ENCODE measurements at regions not wholly inside any gene's neighbourhood (a gene's known extent, or its start where the extent isn't known, plus 50 kb on each side); places are given as distances from the start of the nearest gene placed in this dataset.

DNA sequence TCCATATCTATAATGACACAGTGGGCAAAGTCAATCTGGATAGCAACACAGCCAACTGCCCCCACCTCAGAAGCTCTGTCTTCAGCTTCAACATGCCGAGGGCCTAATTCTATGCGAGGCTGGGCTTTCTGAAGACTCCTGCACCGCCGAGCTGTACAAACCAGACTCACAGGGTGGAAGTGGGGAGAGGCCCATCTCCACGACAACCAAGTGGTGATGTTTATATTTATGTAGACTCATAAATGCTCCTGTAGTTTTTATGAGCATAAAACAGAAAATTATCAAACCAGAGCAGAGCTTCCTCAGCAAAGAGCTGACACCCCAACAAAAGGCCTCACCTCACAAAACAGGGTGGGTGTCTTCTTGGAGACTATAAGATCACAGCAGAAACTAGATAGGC is 77.0 kb upstream of the LGALSL start:
- Histone ChIP-seq H3K9ac (ENCODE audit: low read length) (no peak overlapping the region), H3K4me2 (ENCODE audit: low read length) (no peak overlapping the region), H3F3A (ENCODE audit: insufficient read depth, low read length, poor library complexity, severe bottlenecking) (no peaks in the 10 kb centered on the region), H3K79me2 (replicated peaks; ENCODE audit: insufficient read depth, low read length) (no peaks in the 10 kb centered on the region), H3K9me3 (ENCODE audit: low read length) (no peaks in the 10 kb centered on the region), H3K36me3 (ENCODE audit: insufficient read depth, low read length) (no peaks in the 10 kb centered on the region), H3K4me3 (ENCODE audit: low read length) (no peak overlapping the region), H4K20me1 (ENCODE audit: insufficient read depth) (no peaks in the 10 kb centered on the region), H3K9me2 (ENCODE audit: insufficient read depth, low read length) (no peaks in the 10 kb centered on the region), H3K27me3 (ENCODE audit: insufficient read depth, low read depth, low read length) (no peaks in the 10 kb centered on the region), H2AFZ (ENCODE audit: low read depth, low read length) (no peak overlapping the region), H3K27ac (ENCODE audit: low read length) (no peak overlapping the region)
- TF ChIP-seq POLR2AphosphoS5 (IDR thresholded peaks at IDR 0.05): no peak

DNA sequence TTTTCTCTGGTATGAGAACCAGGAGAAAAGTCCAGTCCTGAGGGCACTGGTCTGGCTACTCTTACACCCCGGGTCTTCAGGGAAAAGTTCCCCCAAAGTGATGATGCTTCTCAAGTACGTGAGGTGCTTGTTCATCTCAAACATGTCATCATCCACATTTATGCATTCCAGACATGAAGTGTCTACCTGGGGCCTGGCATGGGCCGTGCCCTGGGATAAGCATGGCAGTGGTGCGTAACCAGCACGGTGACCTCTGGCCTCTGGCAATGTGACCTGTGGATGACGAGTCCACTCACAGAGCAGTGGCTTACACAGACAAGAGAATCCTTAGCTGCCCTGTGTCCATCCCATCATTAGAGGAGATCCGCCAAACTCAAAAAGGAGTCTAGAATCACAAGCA is 74.8 kb upstream of the LGALSL start:
- Histone ChIP-seq H3K9me2 (ENCODE audit: insufficient read depth, low read length) (no peaks in the 10 kb centered on the region), H3K9ac (ENCODE audit: low read length) (no peak overlapping the region), H3F3A (ENCODE audit: insufficient read depth, low read length, poor library complexity, severe bottlenecking) (no peaks in the 10 kb centered on the region), H3K27me3 (ENCODE audit: insufficient read depth, low read depth, low read length) (no peaks in the 10 kb centered on the region), H3K36me3 (ENCODE audit: insufficient read depth, low read length) (no peaks in the 10 kb centered on the region), H3K27ac (ENCODE audit: low read length) (no peak overlapping the region), H3K9me3 (ENCODE audit: low read length) (no peaks in the 10 kb centered on the region), H3K4me3 (ENCODE audit: low read length) (no peak overlapping the region), H2AFZ (ENCODE audit: low read depth, low read length) (no peak overlapping the region), H3K4me2 (ENCODE audit: low read length) (no peak overlapping the region), H4K20me1 (ENCODE audit: insufficient read depth) (no peaks in the 10 kb centered on the region), H3K79me2 (replicated peaks; ENCODE audit: insufficient read depth, low read length) (no peaks in the 10 kb centered on the region)
- no peak for TF ChIP-seq EP300 (conservative IDR thresholded peaks at IDR 0.05; ENCODE audit: poor library complexity, severe bottlenecking)
- TF ChIP-seq, protein P1, sequence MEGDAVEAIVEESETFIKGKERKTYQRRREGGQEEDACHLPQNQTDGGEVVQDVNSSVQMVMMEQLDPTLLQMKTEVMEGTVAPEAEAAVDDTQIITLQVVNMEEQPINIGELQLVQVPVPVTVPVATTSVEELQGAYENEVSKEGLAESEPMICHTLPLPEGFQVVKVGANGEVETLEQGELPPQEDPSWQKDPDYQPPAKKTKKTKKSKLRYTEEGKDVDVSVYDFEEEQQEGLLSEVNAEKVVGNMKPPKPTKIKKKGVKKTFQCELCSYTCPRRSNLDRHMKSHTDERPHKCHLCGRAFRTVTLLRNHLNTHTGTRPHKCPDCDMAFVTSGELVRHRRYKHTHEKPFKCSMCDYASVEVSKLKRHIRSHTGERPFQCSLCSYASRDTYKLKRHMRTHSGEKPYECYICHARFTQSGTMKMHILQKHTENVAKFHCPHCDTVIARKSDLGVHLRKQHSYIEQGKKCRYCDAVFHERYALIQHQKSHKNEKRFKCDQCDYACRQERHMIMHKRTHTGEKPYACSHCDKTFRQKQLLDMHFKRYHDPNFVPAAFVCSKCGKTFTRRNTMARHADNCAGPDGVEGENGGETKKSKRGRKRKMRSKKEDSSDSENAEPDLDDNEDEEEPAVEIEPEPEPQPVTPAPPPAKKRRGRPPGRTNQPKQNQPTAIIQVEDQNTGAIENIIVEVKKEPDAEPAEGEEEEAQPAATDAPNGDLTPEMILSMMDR (IDR thresholded peaks at IDR 0.05; ENCODE audit: poor library complexity, severe bottlenecking): no peak
- TF ChIP-seq POLR2AphosphoS5 (IDR thresholded peaks at IDR 0.05): no peak
- TF ChIP-seq SMC3 (conservative IDR thresholded peaks at IDR 0.05; ENCODE audit: poor library complexity): no peak
- TF ChIP-seq TAF1 (IDR thresholded peaks at IDR 0.05; ENCODE audit: low read depth): no peak
- TF ChIP-seq, protein P2, sequence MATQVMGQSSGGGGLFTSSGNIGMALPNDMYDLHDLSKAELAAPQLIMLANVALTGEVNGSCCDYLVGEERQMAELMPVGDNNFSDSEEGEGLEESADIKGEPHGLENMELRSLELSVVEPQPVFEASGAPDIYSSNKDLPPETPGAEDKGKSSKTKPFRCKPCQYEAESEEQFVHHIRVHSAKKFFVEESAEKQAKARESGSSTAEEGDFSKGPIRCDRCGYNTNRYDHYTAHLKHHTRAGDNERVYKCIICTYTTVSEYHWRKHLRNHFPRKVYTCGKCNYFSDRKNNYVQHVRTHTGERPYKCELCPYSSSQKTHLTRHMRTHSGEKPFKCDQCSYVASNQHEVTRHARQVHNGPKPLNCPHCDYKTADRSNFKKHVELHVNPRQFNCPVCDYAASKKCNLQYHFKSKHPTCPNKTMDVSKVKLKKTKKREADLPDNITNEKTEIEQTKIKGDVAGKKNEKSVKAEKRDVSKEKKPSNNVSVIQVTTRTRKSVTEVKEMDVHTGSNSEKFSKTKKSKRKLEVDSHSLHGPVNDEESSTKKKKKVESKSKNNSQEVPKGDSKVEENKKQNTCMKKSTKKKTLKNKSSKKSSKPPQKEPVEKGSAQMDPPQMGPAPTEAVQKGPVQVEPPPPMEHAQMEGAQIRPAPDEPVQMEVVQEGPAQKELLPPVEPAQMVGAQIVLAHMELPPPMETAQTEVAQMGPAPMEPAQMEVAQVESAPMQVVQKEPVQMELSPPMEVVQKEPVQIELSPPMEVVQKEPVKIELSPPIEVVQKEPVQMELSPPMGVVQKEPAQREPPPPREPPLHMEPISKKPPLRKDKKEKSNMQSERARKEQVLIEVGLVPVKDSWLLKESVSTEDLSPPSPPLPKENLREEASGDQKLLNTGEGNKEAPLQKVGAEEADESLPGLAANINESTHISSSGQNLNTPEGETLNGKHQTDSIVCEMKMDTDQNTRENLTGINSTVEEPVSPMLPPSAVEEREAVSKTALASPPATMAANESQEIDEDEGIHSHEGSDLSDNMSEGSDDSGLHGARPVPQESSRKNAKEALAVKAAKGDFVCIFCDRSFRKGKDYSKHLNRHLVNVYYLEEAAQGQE (IDR thresholded peaks at IDR 0.05; ENCODE audit: borderline replicate concordance): no peak
- no peak for TF ChIP-seq EZH2 (IDR thresholded peaks at IDR 0.05; ENCODE audit: borderline replicate concordance, insufficient read depth, low read length, poor library complexity, severe bottlenecking)
- no peak for TF ChIP-seq MXI1 (conservative IDR thresholded peaks at IDR 0.05; ENCODE audit: poor library complexity, severe bottlenecking)
- no peak for TF ChIP-seq RAD21 (conservative IDR thresholded peaks at IDR 0.05)
